ENCODE measurements at regions not wholly inside any gene's neighbourhood (a gene's known extent, or its start where the extent isn't known, plus 50 kb on each side); places are given as distances from the start of the nearest gene placed in this dataset.
A peak's percentile ranks its signal among the peaks of the same experiment; 100 is the strongest.

DNA sequence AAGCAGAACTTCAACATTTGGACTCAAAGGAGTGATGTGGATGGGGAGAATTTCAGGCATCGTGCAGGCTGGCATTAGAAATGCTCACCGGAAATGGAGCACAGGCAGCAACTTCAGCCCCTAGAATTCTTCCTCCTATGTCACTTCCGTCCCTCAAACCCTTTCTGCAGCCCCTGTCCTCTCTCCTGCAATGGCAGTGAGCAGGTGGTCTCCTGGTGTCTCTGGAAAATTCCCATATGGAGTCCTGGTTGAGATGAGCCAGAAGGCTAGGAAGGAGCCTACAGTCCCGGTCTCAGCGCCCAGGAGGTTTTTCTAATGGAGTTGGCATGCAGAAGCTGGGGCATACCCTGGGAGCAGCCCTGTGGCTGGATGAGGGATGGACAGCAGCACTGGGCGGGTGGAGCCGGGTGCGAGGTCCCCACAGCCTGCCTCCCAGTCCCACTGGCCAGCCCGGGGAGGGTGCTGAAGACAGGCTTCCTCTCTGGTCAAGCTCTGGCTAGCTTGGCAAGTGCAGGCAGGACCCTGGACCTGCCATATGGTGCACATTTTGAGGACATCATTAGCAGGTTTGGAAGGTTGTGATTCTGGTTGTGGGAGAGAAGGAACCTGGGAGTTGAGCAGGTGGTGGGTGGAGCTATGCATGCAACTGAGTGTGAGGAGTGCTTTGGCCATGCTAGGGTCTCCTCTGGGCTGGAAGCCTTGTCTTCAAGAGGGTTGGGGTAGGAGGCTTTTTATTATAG lies 59.8 kb upstream of the B3GAT1 start:
- intact Hi-C loops (cut with DNase I): no loop called here
- peak in 2 of 10 donors; percentile 36 to 55 for DNase-seq

DNA sequence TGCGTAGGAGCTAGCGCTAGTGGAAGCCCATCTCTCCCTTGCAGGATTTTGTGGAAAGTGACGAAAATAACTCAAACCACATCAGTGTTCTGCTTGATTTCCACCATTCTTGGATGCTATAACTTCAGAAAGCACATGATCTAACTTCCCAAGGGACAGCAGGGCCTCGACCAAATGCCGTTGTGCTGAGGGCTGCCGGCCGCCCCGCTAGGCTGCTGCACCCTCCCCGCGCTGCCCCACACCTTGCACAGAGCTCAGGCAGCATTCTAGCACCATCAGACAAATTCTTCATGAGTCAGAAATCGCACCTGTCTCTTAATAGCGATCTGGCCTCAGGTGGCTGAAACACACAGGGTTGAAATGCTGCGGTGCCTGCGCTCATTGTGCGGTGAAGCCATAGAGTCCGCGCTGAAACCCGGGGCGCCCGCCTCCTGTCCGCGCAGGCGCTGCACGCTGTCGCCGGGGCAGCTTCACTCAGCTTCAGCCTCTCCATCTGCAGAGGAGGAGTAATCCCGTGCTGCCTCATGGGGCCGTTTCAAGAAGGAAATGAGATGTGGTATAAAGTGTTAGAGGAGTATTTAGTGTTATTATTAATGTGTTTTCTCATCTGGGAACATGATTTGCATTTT lies 59.2 kb upstream of the B3GAT1 start:
- DNase-seq: peak; percentile 56 to 96 (median 78)
- intact Hi-C loops (cut with DNase I): no loop called here

DNA sequence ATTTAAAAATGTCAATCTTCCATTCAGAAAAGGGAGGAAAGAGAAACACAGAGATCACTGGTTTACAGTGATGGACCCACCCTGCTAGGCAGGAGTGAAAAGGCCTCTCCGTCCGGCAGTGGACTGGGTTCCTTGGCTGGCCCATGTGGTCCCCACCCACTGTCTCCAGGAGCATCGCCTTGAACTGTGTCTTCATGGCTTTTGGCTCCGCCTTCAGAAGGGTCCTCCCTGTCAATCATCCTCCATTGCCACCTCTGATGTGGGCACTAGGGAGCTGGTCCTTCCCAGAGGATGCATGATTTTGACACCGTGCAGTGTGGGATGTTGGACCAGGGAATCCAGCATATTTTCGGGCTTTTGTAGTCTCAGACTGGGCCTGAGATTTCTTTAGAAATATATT lies 58.2 kb upstream of the B3GAT1 start:
- peak in 1 of 10 donors; percentile 58 for DNase-seq
- intact Hi-C loops (cut with DNase I): no loop called here

DNA sequence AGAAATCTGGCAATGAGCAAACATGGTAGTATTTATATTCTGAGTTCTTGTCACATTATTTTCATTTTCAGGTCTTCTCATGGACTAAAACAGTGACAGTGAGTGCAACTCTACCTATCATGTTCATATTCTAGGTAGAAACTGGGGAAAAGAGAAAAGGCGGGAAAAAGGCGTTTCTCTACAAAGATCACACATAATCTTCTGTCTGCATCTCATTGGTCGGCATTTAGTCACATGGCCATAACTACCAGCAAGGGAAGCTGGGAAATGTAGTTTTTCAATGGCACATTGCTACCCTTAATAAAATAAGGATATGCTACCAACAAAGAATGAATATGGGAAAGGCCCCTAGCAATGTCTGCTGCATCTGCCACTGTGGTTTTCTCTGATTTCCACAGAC lies 57.6 kb upstream of the B3GAT1 start:
- intact Hi-C loops (cut with DNase I): no loop called here
- DNase-seq: no peak

DNA sequence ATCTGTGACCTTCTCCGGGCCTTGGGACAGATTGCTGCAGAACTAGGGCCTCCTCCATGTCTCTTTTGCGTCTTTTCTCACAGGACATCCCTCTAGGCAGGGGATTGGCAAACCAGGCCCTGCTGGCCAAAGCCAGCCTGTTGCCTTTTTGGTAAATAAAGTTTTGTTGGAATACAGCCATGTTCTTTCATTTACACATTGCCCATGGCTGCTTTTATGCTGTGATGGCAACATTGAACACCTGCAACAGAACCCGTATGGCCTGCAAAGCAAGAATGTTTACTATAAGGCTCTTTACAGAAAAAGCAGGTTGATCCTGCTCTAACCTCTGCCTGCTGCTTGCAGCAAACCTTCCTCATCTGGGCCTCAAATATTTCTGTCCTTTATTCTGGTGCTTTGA lies 56.8 kb upstream of the B3GAT1 start:
- peak in 1 of 10 donors; percentile 27 for DNase-seq
- intact Hi-C loops (cut with DNase I): no loop called here

DNA sequence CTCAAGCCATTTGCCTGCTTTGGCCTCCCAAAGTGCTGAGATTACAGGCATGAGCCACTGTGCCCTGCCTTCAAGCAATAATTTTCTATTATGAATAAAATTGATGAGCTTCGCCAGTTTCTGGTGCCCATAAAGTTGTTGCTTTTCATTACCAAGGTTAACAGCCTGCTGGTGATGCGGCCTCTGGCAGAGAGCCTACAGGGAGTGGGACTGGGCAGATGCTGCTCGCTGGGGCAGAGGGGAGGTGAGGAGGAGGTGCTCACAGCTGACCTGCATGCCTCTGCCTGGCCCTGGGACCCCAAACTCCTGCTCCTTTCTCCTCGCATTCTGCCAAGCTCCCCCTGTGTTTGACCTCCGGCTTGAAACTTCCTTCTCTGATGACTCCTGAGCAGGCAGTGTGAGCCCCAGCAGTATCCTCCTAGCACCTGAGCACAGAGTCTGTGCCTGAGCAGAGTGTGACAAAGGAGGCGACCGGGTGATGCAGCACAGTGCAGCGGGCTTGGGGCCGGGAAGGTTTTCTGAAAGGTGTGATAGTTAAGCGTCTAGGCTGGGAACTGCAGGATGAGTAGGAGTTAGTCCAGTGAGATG lies 56.1 kb upstream of the B3GAT1 start:
- intact Hi-C loops (cut with DNase I): no loop called here
- peak in 1 of 10 donors; percentile 64 for DNase-seq

DNA sequence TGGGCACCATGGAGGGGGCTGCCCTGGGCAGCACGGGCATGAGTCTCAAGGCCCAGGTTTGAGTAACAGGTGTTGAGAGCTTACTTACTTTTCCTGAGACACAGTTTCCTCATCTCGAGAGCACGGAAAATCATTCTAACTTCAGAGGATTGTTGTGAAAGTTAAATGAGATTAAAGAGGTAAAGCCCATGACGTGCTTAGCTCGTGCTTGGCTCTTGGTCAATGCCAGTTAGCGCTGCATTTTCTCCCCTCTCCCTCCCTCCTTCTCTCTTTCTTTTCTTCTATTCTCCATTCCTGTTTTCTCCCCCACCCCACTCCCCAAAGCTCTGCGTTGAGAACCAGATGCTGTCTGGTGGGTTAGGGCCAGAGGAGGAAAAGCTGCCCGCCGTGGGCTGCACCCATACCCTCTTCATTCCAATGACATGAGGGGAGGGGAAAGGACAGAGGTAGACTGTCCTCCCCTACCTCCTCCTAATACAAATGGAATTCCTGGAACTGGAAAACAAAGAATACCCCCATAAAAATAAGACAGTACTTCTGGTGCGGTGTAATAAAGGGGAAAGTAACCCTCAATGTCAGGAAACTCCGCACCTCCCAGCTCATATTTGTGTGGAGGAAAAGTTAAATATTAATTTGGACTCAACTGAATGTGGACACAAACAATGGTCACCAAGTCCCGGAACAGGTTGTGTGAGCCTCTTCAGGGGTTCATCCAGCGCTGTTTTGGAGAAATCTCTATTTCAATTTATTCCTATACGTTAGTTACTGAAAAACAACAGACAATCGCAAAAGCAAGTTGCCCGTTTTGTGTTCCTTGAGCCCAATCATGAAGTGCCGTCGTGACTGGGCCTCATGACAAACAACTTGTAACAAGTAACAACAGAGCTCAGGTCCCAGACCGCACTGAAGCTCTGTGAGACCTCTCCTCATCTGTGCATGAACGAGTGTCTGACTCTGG lies 54.8 kb upstream of the B3GAT1 start:
- DNase-seq: peak in 1 of 10 donors; percentile 6
- intact Hi-C loops (cut with DNase I): no loop called here

DNA sequence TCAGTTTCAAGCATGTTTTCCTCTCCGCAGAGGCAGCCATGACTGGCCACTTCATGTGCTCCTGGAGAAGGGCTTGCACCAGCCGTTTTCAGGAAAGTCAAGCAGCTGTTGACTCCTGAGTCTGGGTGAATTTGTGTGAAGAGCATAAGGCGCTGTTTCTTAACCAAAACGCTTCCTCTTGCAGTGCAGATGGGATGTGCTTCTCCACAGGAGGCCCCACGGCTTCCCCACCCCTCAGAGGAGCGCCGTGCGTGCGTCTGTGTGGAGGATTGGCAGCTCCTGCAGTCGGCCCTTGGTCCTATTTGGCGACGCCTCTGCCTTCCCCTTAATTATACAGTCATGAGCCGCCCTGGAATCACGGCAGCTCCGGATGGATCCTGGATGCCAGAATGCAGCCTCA lies 54.1 kb upstream of the B3GAT1 start:
- intact Hi-C loops (cut with DNase I): no loop called here
- peak in 5 of 10 donors; percentile 27 to 92 (median 83) for DNase-seq

DNA sequence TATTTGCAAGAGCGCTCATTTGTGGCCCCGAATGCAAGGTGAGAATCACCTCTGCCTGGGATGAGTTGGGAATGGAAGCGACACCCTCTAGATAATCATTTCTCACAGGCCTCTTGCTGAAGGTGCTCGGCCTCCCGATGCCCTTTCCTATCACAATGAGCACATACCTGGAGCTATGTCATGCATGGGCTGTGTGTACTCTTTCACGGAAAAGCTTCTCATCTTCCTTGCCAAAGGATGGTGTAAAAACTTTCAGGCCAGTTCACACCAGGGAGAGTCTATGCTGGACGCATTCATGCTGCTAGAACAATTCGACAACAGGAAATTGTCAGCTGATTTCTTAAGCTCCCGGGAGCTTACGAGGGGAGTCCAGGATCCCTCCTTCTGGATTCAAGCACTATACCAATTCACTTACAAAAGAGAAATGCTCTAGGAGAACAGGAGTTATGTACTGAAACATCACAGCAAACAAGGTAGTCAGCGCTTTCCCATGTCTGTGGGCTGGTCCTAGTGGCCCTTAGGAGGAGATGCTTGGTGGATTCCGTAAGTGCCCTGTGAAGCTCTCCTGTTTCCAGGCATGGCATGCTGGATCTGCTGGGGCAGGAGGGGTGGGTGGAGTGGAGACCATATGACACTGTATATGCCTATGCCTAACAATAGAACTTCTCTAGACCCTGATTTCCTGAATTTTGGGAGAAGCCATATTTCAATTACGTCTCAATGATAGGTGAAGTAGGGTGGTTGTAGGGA lies 53.1 kb upstream of the B3GAT1 start:
- intact Hi-C loops (cut with DNase I): no loop called here
- DNase-seq: peak in 2 of 10 donors; percentile 17 to 40

DNA sequence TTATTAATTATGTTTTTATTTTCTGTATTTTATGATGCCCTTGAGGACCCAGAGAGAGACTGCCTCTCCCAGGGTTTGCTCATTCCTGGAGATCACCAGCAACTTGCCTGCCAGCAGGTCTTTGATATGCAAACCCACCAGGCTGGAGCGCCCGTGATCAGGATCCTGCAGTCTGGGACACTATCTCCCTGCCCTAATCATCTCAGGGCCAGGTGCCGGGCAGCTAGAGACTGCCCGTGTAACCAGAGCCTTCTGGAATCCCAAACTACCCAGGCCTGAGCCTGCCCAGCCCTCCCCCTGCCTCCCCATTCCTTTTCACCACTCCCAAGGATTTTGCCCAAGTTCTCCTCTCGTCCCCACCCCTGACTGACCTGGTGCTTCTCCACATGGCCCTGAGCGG lies 52.2 kb upstream of the B3GAT1 start:
- intact Hi-C loops (cut with DNase I): no loop called here

DNA sequence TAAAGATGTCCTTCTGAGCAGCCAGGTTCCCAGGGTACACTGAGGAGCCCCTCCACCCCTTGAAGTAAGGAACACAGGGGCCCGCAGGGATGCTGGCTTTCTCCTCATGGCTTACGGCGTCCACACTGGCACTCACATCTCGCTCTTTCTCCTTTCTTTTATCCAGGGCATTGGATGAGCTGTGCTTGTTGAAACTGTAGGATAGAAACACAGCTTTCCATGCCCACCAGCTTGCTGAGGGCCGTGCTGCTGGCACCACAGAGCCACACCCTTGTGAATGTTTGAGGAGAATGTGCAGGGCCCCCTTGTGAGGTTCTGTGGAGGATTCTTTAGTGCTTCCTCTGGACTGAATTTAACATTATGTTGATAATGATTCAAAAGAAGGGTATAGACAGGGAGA lies 51.7 kb upstream of the B3GAT1 start:
- peak in 1 of 10 donors; percentile 51 for DNase-seq
- intact Hi-C loops (cut with DNase I): no loop called here

More for the DNA sequence above, 52.2 kb upstream of the B3GAT1 start:
- DNase-seq: peak in 1 of 10 donors; percentile 57
